Hindlimb muscle (tissue), 1 donor: ENCODE measurements at regions not wholly inside any gene's neighbourhood (a gene's known extent, or its start where the extent isn't known, plus 50 kb on each side); places are given as distances from the start of the nearest gene placed in this dataset.
"Not testable (repeated sequence)": the region's sequence is repeated elsewhere in the genome, so short reads cannot be mapped to it uniquely, and the experiment has no call there.

Source experiments
- DNase-seq: peaks from one replicate; pipeline ENCODE4 v3.0.0-alpha.2; 2013

- DNase-seq: no peak
Observed at GRCh38 chr20:24418731-24419130, 50.7 kb upstream of the SYNDIG1 start.

- DNase-seq: no peak
Observed at GRCh38 chr20:24417485-24417884, 51.9 kb upstream of the SYNDIG1 start.

- DNase-seq: not testable (repeated sequence)
Observed at GRCh38 chr20:24415444-24415843, 54.0 kb upstream of the SYNDIG1 start.

- no peak for DNase-seq
Observed at GRCh38 chr20:24411834-24412216, 57.6 kb upstream of the SYNDIG1 start.

- DNase-seq: no peak
Observed at GRCh38 chr20:24411003-24411833, 58.2 kb upstream of the SYNDIG1 start.

GRCh38 chr20:24407151-24407550 is 62.3 kb upstream of the SYNDIG1 start:
- no peak for DNase-seq

- DNase-seq: no peak
Observed at GRCh38 chr20:24406750-24407149, 62.7 kb upstream of the SYNDIG1 start.

- no peak for DNase-seq
Observed at GRCh38 chr20:24406251-24406650, 63.2 kb upstream of the SYNDIG1 start.

GRCh38 chr20:24405810-24406209 is 63.6 kb upstream of the SYNDIG1 start:
- no peak for DNase-seq

GRCh38 chr20:24403406-24403805 is 66.0 kb upstream of the SYNDIG1 start:
- DNase-seq: no peak

GRCh38 chr20:24402188-24402587 is 67.2 kb upstream of the SYNDIG1 start:
- DNase-seq: no peak

GRCh38 chr20:24395151-24395550 is 74.3 kb upstream of the SYNDIG1 start:
- no peak for DNase-seq

- DNase-seq: no peak
Observed at GRCh38 chr20:24393903-24394302, 75.5 kb upstream of the SYNDIG1 start.

GRCh38 chr20:24392612-24393011 is 76.8 kb upstream of the SYNDIG1 start:
- DNase-seq: no peak

GRCh38 chr20:24389686-24390085 is 79.7 kb upstream of the SYNDIG1 start:
- no peak for DNase-seq

GRCh38 chr20:24388828-24389380 is 80.5 kb upstream of the SYNDIG1 start:
- no peak for DNase-seq

GRCh38 chr20:24385547-24385946 is 83.9 kb upstream of the SYNDIG1 start:
- no peak for DNase-seq

- no peak for DNase-seq
Observed at GRCh38 chr20:24384865-24385264, 84.6 kb upstream of the SYNDIG1 start.

GRCh38 chr20:24382743-24383142 is 86.7 kb upstream of the SYNDIG1 start:
- no peak for DNase-seq

GRCh38 chr20:24382331-24382730 is 87.1 kb upstream of the SYNDIG1 start:
- DNase-seq: no peak

- DNase-seq: no peak
Observed at GRCh38 chr20:24381886-24382285, 87.5 kb upstream of the SYNDIG1 start.

GRCh38 chr20:24379484-24379927 is 89.9 kb upstream of the SYNDIG1 start:
- DNase-seq: peak; percentile 27

GRCh38 chr20:24378661-24379483 is 90.6 kb upstream of the SYNDIG1 start:
- no peak for DNase-seq
